RWPE2 (cell line): ENCODE measurements at regions not wholly inside any gene's neighbourhood (a gene's known extent, or its start where the extent isn't known, plus 50 kb on each side); places are given as distances from the start of the nearest gene placed in this dataset.

Experiments used
- ATAC-seq: fragments of 200-7000 bp; cut with Tn5 transposase; 3 replicates; pipeline ENCODE4 v1.9.1; 2021; ENCODE audit warnings: low read depth
- DNase-seq: peaks from one replicate; pipeline ENCODE4 v3.0.0-alpha.2; 2020; ENCODE audit warnings: low spot score
- H3K27ac ChIP-seq: fragments of 450-650 bp; 2 replicates; pipeline ENCODE4 v1.5.1; 2017; ENCODE audit warnings: mild to moderate bottlenecking; ENCODE audit not compliant: poor library complexity, severe bottlenecking
- H3K27me3 ChIP-seq: fragments of 250-450 bp; sonication (Bioruptor Pico); 2 replicates; pipeline ENCODE4 v1.5.1; 2021; ENCODE audit warnings: mild to moderate bottlenecking, moderate library complexity; ENCODE audit not compliant: insufficient read depth, poor library complexity, severe bottlenecking
- H3K36me3 ChIP-seq: fragments of 250-450 bp; sonication (Bioruptor Pico); 2 replicates; pipeline ENCODE4 v1.5.1; 2020; ENCODE audit warnings: low read depth, mild to moderate bottlenecking, moderate library complexity
- H3K4me1 ChIP-seq: fragments of 250-450 bp; sonication (Bioruptor Pico); 2 replicates; pipeline ENCODE4 v1.5.1; 2021; ENCODE audit warnings: mild to moderate bottlenecking, moderate library complexity; ENCODE audit not compliant: insufficient read depth, poor library complexity, severe bottlenecking
- H3K4me3 ChIP-seq: fragments of 250-450 bp; sonication (Bioruptor Pico); 2 replicates; pipeline ENCODE4 v1.5.1; 2021; ENCODE audit warnings: mild to moderate bottlenecking, moderate library complexity; ENCODE audit not compliant: severe bottlenecking
- H3K9me3 ChIP-seq: fragments of 250-450 bp; sonication (Bioruptor Pico); 2 replicates; pipeline ENCODE4 v1.5.1; 2021; ENCODE audit warnings: mild to moderate bottlenecking, moderate library complexity; ENCODE audit not compliant: severe bottlenecking
- CTCF ChIP-seq: fragments of 450-650 bp; IDR thresholded peaks from one replicate; pipeline ENCODE4 v1.5.1; 2017; ENCODE audit warnings: mild to moderate bottlenecking, moderate library complexity; ENCODE audit not compliant: poor library complexity, severe bottlenecking

- H3K9me3 ChIP-seq: no peaks in the 10 kb centered on the region
- no peak overlapping the region for H3K4me3 ChIP-seq
- ATAC-seq (no peak), DNase-seq (no peak)
- no peaks in the 10 kb centered on the region for H3K36me3 ChIP-seq
- no peak overlapping the region for H3K27ac ChIP-seq
- no peaks in the 10 kb centered on the region for H3K27me3 ChIP-seq
- TF ChIP-seq CTCF: no peak
- peaks cover 21% of the 10 kb centered on the region for H3K4me1 ChIP-seq
Observed at GRCh38 chr20:4635781-4636180, 50.5 kb upstream of the PRNP start.

- no peaks in the 10 kb centered on the region for H3K36me3 ChIP-seq
- TF ChIP-seq CTCF: no peak
- no peak overlapping the region for H3K27ac ChIP-seq
- no peaks in the 10 kb centered on the region for H3K9me3 ChIP-seq
- peaks cover 21% of the 10 kb centered on the region for H3K4me1 ChIP-seq
- DNase-seq (no peak), ATAC-seq (no peak)
- no peak overlapping the region for H3K4me3 ChIP-seq
- no peaks in the 10 kb centered on the region for H3K27me3 ChIP-seq
Observed at GRCh38 chr20:4635342-4635741, 50.9 kb upstream of the PRNP start.

- peak overlapping the region; percentile 42 for H3K27ac ChIP-seq
- TF ChIP-seq CTCF: no peak
- no peak overlapping the region for H3K4me3 ChIP-seq
- peak; percentile 87 for ATAC-seq
- H3K27me3 ChIP-seq: no peaks in the 10 kb centered on the region
- no peak for DNase-seq
- no peaks in the 10 kb centered on the region for H3K9me3 ChIP-seq
- H3K36me3 ChIP-seq: no peaks in the 10 kb centered on the region
- H3K4me1 ChIP-seq: peaks cover 20% of the 10 kb centered on the region
Observed at GRCh38 chr20:4633780-4634179, 52.5 kb upstream of the PRNP start.

GRCh38 chr20:4633379-4633778 lies 52.9 kb upstream of the PRNP start:
- ATAC-seq (no peak), DNase-seq (no peak)
- Histone ChIP-seq H3K36me3 (no peaks in the 10 kb centered on the region), H3K4me3 (no peak overlapping the region), H3K27me3 (no peaks in the 10 kb centered on the region), H3K9me3 (no peaks in the 10 kb centered on the region), H3K4me1 (peaks cover 16% of the 10 kb centered on the region), H3K27ac (peak overlapping the region; percentile 42)
- no peak for TF ChIP-seq CTCF

- ATAC-seq: no peak
- TF ChIP-seq CTCF: no peak
Observed at GRCh38 chr20:4632876-4633275, 53.4 kb upstream of the PRNP start.

More at GRCh38 chr20:4632876-4633275, 53.4 kb upstream of the PRNP start:
- Histone ChIP-seq H3K36me3 (no peaks in the 10 kb centered on the region), H3K27ac (peak overlapping the region; percentile 42), H3K4me3 (no peak overlapping the region), H3K4me1 (peaks cover 13% of the 10 kb centered on the region), H3K9me3 (no peaks in the 10 kb centered on the region), H3K27me3 (no peaks in the 10 kb centered on the region)
- DNase-seq: no peak
